ENCODE measurements at regions not wholly inside any gene's neighbourhood (a gene's known extent, or its start where the extent isn't known, plus 50 kb on each side); places are given as distances from the start of the nearest gene placed in this dataset.

- peaks cover 13% of the 10 kb centered on the region for H3K9me3 ChIP-seq (ENCODE audit: control insufficient read depth, insufficient read depth, low read length)
Observed at GRCh38 chr3:193754719-193755118, 161.7 kb downstream of the OPA1 start.

GRCh38 chr3:193756536-193756935, 163.5 kb downstream of the OPA1 start:
- H3K27me3 ChIP-seq (ENCODE audit: control insufficient read depth, insufficient read depth, low read length) = no peaks in the 10 kb centered on the region
- H3K4me1 ChIP-seq (ENCODE audit: control insufficient read depth, insufficient read depth, low read length) = no peaks in the 10 kb centered on the region
- WGBS (ENCODE audit: insufficient coverage) = no CpG with 5 or more reads among the region's 1 CpG
- no peak overlapping the region for H3K4me3 ChIP-seq (ENCODE audit: low read depth, low read length)
- H3K36me3 ChIP-seq (ENCODE audit: control insufficient read depth, insufficient read depth, low read length) = no peaks in the 10 kb centered on the region
- H3K27ac ChIP-seq (ENCODE audit: low read depth, low read length) = no peak overlapping the region
- no peak for DNase-seq (ENCODE audit: low read depth in 4 of 6, low spot score in 6 of 6)
- H3K9me3 ChIP-seq (ENCODE audit: control insufficient read depth, insufficient read depth, low read length) = peaks cover 13% of the 10 kb centered on the region

More at GRCh38 chr3:193754719-193755118, 161.7 kb downstream of the OPA1 start:
- Histone ChIP-seq H3K4me1 (ENCODE audit: control insufficient read depth, insufficient read depth, low read length) (no peaks in the 10 kb centered on the region), H3K4me3 (ENCODE audit: low read depth, low read length) (no peak overlapping the region), H3K27me3 (ENCODE audit: control insufficient read depth, insufficient read depth, low read length) (no peaks in the 10 kb centered on the region), H3K27ac (ENCODE audit: low read depth, low read length) (no peak overlapping the region), H3K36me3 (ENCODE audit: control insufficient read depth, insufficient read depth, low read length) (no peaks in the 10 kb centered on the region)
- DNase-seq (ENCODE audit: low read depth in 4 of 6, low spot score in 6 of 6) = no peak

- no peaks in the 10 kb centered on the region for H3K4me1 ChIP-seq (ENCODE audit: control insufficient read depth, insufficient read depth, low read length)
- H3K9me3 ChIP-seq (ENCODE audit: control insufficient read depth, insufficient read depth, low read length) = peaks cover 13% of the 10 kb centered on the region
- DNase-seq (ENCODE audit: low read depth in 4 of 6, low spot score in 6 of 6) = no peak
- H3K27me3 ChIP-seq (ENCODE audit: control insufficient read depth, insufficient read depth, low read length) = peaks cover 4% of the 10 kb centered on the region
- no peak overlapping the region for H3K27ac ChIP-seq (ENCODE audit: low read depth, low read length)
- H3K36me3 ChIP-seq (ENCODE audit: control insufficient read depth, insufficient read depth, low read length) = no peaks in the 10 kb centered on the region
- no CpG with 5 or more reads among the region's 2 CpGs for WGBS (ENCODE audit: insufficient coverage)
- H3K4me3 ChIP-seq (ENCODE audit: low read depth, low read length) = no peak overlapping the region
Observed at GRCh38 chr3:193757457-193757856, 164.4 kb downstream of the OPA1 start.

GRCh38 chr3:193761969-193762368, 169.0 kb downstream of the OPA1 start:
- Histone ChIP-seq H3K27ac (ENCODE audit: low read depth, low read length) (no peak overlapping the region), H3K36me3 (ENCODE audit: control insufficient read depth, insufficient read depth, low read length) (no peaks in the 10 kb centered on the region), H3K27me3 (ENCODE audit: control insufficient read depth, insufficient read depth, low read length) (peaks cover 7% of the 10 kb centered on the region), H3K9me3 (ENCODE audit: control insufficient read depth, insufficient read depth, low read length) (peaks cover 2% of the 10 kb centered on the region), H3K4me3 (ENCODE audit: low read depth, low read length) (no peak overlapping the region), H3K4me1 (ENCODE audit: control insufficient read depth, insufficient read depth, low read length) (no peaks in the 10 kb centered on the region)
- 89% methylated on average over 4 of the region's 5 CpGs for WGBS (ENCODE audit: insufficient coverage)
- no peak for DNase-seq (ENCODE audit: low read depth in 4 of 6, low spot score in 6 of 6)

GRCh38 chr3:193762657-193763056, 169.6 kb downstream of the OPA1 start:
- Histone ChIP-seq H3K27me3 (ENCODE audit: control insufficient read depth, insufficient read depth, low read length) (peaks cover 7% of the 10 kb centered on the region), H3K4me3 (ENCODE audit: low read depth, low read length) (no peak overlapping the region), H3K4me1 (ENCODE audit: control insufficient read depth, insufficient read depth, low read length) (no peaks in the 10 kb centered on the region), H3K9me3 (ENCODE audit: control insufficient read depth, insufficient read depth, low read length) (no peaks in the 10 kb centered on the region), H3K36me3 (ENCODE audit: control insufficient read depth, insufficient read depth, low read length) (no peaks in the 10 kb centered on the region), H3K27ac (ENCODE audit: low read depth, low read length) (no peak overlapping the region)
- 95% methylated on average over 1 of the region's 1 CpG for WGBS (ENCODE audit: insufficient coverage)
- no peak for DNase-seq (ENCODE audit: low read depth in 4 of 6, low spot score in 6 of 6)

- peaks cover 8% of the 10 kb centered on the region for H3K27me3 ChIP-seq (ENCODE audit: control insufficient read depth, insufficient read depth, low read length)
- no peak for DNase-seq (ENCODE audit: low read depth in 4 of 6, low spot score in 6 of 6)
- WGBS (ENCODE audit: insufficient coverage) = 81% methylated on average over 4 of the region's 5 CpGs
- H3K9me3 ChIP-seq (ENCODE audit: control insufficient read depth, insufficient read depth, low read length) = no peaks in the 10 kb centered on the region
- no peak overlapping the region for H3K4me3 ChIP-seq (ENCODE audit: low read depth, low read length)
- no peaks in the 10 kb centered on the region for H3K36me3 ChIP-seq (ENCODE audit: control insufficient read depth, insufficient read depth, low read length)
- H3K4me1 ChIP-seq (ENCODE audit: control insufficient read depth, insufficient read depth, low read length) = no peaks in the 10 kb centered on the region
- no peak overlapping the region for H3K27ac ChIP-seq (ENCODE audit: low read depth, low read length)
Observed at GRCh38 chr3:193764959-193765358, 172.0 kb downstream of the OPA1 start.

GRCh38 chr3:193767353-193768069, 174.5 kb downstream of the OPA1 start:
- DNase-seq (ENCODE audit: low read depth in 4 of 6, low spot score in 6 of 6) = no peak
- peaks cover 24% of the 10 kb centered on the region for H3K27me3 ChIP-seq (ENCODE audit: control insufficient read depth, insufficient read depth, low read length)
- WGBS (ENCODE audit: insufficient coverage) = no CpG with 5 or more reads among the region's 1 CpG

GRCh38 chr3:193768070-193768394, 175.0 kb downstream of the OPA1 start:
- Histone ChIP-seq H3K27ac (ENCODE audit: low read depth, low read length) (no peak overlapping the region), H3K4me3 (ENCODE audit: low read depth, low read length) (no peak overlapping the region), H3K4me1 (ENCODE audit: control insufficient read depth, insufficient read depth, low read length) (peaks cover 4% of the 10 kb centered on the region), H3K27me3 (ENCODE audit: control insufficient read depth, insufficient read depth, low read length) (peaks cover 24% of the 10 kb centered on the region), H3K36me3 (ENCODE audit: control insufficient read depth, insufficient read depth, low read length) (no peaks in the 10 kb centered on the region), H3K9me3 (ENCODE audit: control insufficient read depth, insufficient read depth, low read length) (no peaks in the 10 kb centered on the region)
- peak in 1 of 6 donors; percentile 65 for DNase-seq (ENCODE audit: low read depth in 4 of 6, low spot score in 6 of 6)
- WGBS (ENCODE audit: insufficient coverage) = 100% methylated on average over 1 of the region's 2 CpGs

More at GRCh38 chr3:193767353-193768069, 174.5 kb downstream of the OPA1 start:
- peaks cover 2% of the 10 kb centered on the region for H3K4me1 ChIP-seq (ENCODE audit: control insufficient read depth, insufficient read depth, low read length)
- no peaks in the 10 kb centered on the region for H3K9me3 ChIP-seq (ENCODE audit: control insufficient read depth, insufficient read depth, low read length)
- H3K36me3 ChIP-seq (ENCODE audit: control insufficient read depth, insufficient read depth, low read length) = no peaks in the 10 kb centered on the region
- H3K27ac ChIP-seq (ENCODE audit: low read depth, low read length) = no peak overlapping the region
- H3K4me3 ChIP-seq (ENCODE audit: low read depth, low read length) = no peak overlapping the region

- 88% methylated on average over 2 of the region's 2 CpGs for WGBS (ENCODE audit: insufficient coverage)
- no peaks in the 10 kb centered on the region for H3K36me3 ChIP-seq (ENCODE audit: control insufficient read depth, insufficient read depth, low read length)
- H3K27ac ChIP-seq (ENCODE audit: low read depth, low read length) = no peak overlapping the region
- no peak overlapping the region for H3K4me3 ChIP-seq (ENCODE audit: low read depth, low read length)
- peaks cover 37% of the 10 kb centered on the region for H3K27me3 ChIP-seq (ENCODE audit: control insufficient read depth, insufficient read depth, low read length)
- no peaks in the 10 kb centered on the region for H3K9me3 ChIP-seq (ENCODE audit: control insufficient read depth, insufficient read depth, low read length)
- H3K4me1 ChIP-seq (ENCODE audit: control insufficient read depth, insufficient read depth, low read length) = peaks cover 4% of the 10 kb centered on the region
- DNase-seq (ENCODE audit: low read depth in 4 of 6, low spot score in 6 of 6) = no peak
Observed at GRCh38 chr3:193769437-193769836, 176.4 kb downstream of the OPA1 start.

- WGBS (ENCODE audit: insufficient coverage) = 94% methylated on average over 15 of the region's 20 CpGs
- Histone ChIP-seq H3K9me3 (ENCODE audit: control insufficient read depth, insufficient read depth, low read length) (no peaks in the 10 kb centered on the region), H3K4me3 (ENCODE audit: low read depth, low read length) (no peak overlapping the region), H3K36me3 (ENCODE audit: control insufficient read depth, insufficient read depth, low read length) (no peaks in the 10 kb centered on the region), H3K27ac (ENCODE audit: low read depth, low read length) (no peak overlapping the region), H3K27me3 (ENCODE audit: control insufficient read depth, insufficient read depth, low read length) (peaks cover 50% of the 10 kb centered on the region), H3K4me1 (ENCODE audit: control insufficient read depth, insufficient read depth, low read length) (peaks cover 4% of the 10 kb centered on the region)
- DNase-seq (ENCODE audit: low read depth in 4 of 6, low spot score in 6 of 6) = no peak
Observed at GRCh38 chr3:193771011-193771652, 178.1 kb downstream of the OPA1 start.
